Astrocyte of the spinal cord (primary cell): ENCODE measurements at regions not wholly inside any gene's neighbourhood (a gene's known extent, or its start where the extent isn't known, plus 50 kb on each side); places are given as distances from the start of the nearest gene placed in this dataset.
A peak's percentile ranks its signal among the peaks of the same experiment; 100 is the strongest.

ENCODE experiments used
- DNase-seq: peaks from one replicate; pipeline ENCODE4 v3.0.0; 2011; ENCODE audit warnings: low read depth, low spot score
- H3K4me3 ChIP-seq: 2 replicates; pipeline ENCODE4 v1.5.1; 2011; ENCODE audit warnings: low read depth, mild to moderate bottlenecking, low read length, moderate library complexity
- CTCF ChIP-seq: IDR thresholded peaks from 2 replicates; pipeline ENCODE4 v1.5.1; 2012; ENCODE audit warnings: low read depth, mild to moderate bottlenecking, low read length, inconsistent platforms
- in situ Hi-C: cut with HindIII; loops from 2 replicates; pipeline ENCODE4 v1.10.0; 2017; ENCODE audit warnings: low sequenced_read_pairs

- in situ Hi-C loops: no loop called here
- DNase-seq: no peak
- H3K4me3 ChIP-seq: no peak overlapping the region
- no peak for TF ChIP-seq CTCF
Measured at GRCh38 chr6:139685009-139685408, 310.6 kb upstream of the CITED2 start.

DNA sequence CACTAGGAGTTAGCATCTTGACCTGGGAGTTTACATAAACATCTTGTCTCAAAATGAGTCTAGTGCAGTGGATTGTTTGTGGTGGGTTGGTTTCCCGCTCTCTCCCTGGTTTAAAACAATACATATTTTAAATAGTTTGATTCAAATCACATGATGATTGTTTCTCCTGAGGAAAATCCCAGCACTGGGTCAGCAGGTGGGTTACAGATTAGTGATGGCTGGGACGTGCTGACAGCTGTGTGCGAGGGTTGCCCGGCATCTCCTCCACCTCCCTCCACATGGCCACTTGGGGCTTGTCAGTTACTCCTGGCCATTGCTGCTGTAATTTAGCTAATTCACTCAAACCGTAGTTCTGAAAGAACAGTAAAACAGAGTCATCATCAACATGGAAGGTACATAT is 306.4 kb upstream of the CITED2 start:
- H3K4me3 ChIP-seq: no peak overlapping the region
- in situ Hi-C loops: no loop called here

DNA sequence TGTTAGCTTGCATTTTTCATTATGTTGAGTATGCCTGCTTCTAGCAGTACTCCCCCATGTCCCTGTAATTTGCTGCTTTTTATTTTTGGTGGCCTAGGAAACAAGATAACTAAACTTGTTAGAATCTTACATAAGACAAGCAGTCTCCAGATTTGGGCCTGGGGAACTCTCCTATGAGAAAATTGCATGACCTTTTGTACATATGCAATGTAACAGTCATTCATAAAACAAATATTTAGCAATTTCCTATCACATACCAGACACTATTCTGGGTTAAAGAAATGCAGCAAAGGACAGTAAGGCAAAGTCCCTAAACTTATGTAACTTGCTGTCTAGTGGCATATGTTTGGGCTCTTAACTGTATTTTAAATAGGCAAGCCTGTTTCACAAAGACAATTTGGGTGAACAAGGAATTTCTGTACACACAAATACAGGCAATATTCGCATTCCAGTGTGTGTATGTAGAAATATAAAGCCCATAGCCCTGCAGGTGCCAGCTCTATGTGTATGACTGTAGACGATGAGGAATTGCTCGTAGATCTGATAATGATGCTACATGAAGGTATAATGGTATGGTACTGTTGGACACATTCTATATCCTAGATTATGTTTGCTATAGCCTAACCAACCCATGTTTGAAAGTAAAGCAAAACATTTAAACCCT is 305.2 kb upstream of the CITED2 start:
- in situ Hi-C loops: no loop called here
- DNase-seq: peak; percentile 47
- no peak overlapping the region for H3K4me3 ChIP-seq
- no peak for TF ChIP-seq CTCF

More for the DNA sequence above, 306.4 kb upstream of the CITED2 start:
- TF ChIP-seq CTCF: no peak
- no peak for DNase-seq

GRCh38 chr6:139676718-139677117 is 302.3 kb upstream of the CITED2 start:
- TF ChIP-seq CTCF: no peak
- H3K4me3 ChIP-seq: no peak overlapping the region
- in situ Hi-C loops: no loop called here
- no peak for DNase-seq

- in situ Hi-C loops: no loop called here
- no peak for DNase-seq
- no peak for TF ChIP-seq CTCF
- H3K4me3 ChIP-seq: no peak overlapping the region
Measured at GRCh38 chr6:139666284-139666683, 291.8 kb upstream of the CITED2 start.

GRCh38 chr6:139663996-139664395 is 289.5 kb upstream of the CITED2 start:
- DNase-seq: no peak
- no peak overlapping the region for H3K4me3 ChIP-seq
- TF ChIP-seq CTCF: no peak
- in situ Hi-C loops: no loop called here
